ENCODE measurements at regions not wholly inside any gene's neighbourhood (a gene's known extent, or its start where the extent isn't known, plus 50 kb on each side); places are given as distances from the start of the nearest gene placed in this dataset.

DNA sequence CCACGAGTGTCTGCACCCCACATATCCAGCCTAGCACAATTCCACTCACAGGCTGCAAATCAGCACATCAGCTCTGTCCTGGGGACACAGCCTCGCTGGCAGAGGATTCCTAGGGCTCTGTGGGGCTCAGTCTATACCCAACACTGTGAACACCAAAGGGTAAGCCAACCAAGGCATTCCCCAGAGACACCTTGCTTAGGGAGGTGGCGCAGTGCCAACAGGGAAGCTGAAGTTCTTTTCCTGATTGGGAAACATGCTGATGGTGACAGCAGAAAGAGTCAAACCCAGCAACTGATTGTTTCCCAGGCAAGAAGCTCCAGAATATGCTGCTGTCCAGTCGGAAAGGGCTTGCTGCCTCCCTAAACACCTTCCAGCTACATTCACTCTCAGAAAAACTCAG lies 55.8 kb downstream of the TTC32 start:
- no peak for TF ChIP-seq GATA2 (IDR thresholded peaks at IDR 0.05; ENCODE audit: low read depth, low read length)
- TF ChIP-seq GATA3 (IDR thresholded peaks at IDR 0.05; ENCODE audit: low read depth, low read length), result no peak
